ENCODE measurements at regions not wholly inside any gene's neighbourhood (a gene's known extent, or its start where the extent isn't known, plus 50 kb on each side); places are given as distances from the start of the nearest gene placed in this dataset.

DNA sequence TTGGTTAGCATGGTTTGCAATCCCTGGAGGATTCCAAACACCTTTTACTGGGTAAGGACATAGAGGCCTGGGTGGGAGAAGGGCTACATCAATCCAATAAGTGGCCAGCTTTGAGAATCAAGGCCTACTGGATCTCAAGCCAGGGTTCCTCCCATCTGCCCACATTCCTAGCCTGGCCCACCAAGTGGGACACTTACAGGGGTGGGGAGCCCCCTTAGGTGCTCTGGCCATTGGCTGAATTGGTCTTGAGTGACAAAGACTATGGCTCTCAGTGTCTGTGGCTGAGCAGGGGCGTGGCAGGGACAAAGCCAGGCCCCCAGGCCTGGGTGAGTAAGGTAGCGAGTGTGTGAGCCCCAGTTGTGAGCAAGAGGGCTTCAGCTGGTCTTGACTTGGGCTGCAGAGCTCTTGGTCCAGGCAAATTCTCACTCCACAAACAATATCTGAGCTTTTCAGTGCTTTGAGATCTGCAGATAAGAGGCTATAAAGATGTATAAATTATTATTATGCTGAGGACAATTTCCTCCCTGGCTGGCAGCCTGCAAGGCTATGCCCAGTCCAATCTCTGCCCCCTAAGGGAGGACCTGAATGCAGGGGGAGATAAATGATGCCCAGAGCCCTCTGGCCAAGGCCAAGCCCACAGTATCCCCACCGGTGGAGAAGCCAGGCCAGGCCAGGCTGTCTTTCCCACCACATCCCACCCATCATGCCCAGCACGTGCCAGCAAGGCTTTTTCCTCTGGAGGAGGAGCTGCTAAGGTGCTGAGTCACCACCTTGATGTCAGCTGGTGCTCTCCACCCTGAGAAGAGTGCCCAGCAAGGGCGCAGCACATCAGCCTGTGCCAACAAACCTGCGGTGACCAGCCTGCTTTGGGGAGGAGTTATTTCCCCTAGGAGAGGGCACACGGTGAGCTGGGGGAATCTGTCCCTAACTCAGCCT is 80.7 kb upstream of the DUSP5 start:
- DNase-seq = no peak

DNA sequence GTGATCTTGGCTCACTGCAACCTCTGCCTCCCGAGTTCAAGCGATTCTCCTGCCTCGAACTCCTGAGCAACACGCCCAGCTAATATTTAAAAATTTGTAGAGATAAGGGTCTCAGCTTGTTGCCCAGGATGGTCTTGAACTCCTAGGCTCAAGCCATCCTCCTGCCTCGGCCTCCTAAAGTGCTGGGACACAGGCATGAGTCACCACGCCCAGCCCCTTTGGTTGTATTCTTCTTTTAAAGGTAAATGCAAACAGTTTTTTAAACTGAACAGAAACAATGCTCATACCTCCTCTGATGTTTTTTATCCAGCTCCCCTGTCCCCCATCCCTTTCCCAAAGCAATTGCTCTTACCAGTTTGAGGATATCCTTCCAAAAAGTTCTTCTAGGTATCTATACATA is 79.5 kb upstream of the DUSP5 start:
- no peak for DNase-seq

DNA sequence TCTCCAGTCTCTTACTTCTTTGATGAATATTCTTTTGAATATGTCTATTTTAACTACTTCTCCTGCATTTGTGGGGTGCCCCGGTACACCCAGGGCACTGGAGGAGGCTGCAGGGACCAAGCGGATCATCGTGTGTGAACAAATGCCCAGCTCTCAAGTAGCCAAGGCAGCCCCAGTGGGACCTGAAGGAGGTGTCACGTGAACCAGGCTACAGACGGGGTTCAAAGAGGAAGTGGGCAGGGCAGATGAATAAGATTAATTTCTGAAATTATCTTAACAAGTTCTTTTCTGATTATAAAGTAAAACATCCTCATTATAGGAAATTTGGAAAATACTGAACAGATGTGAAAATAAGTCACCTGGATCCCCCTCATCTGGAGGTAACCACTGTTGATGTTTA is 78.4 kb upstream of the DUSP5 start:
- no peak for DNase-seq

DNA sequence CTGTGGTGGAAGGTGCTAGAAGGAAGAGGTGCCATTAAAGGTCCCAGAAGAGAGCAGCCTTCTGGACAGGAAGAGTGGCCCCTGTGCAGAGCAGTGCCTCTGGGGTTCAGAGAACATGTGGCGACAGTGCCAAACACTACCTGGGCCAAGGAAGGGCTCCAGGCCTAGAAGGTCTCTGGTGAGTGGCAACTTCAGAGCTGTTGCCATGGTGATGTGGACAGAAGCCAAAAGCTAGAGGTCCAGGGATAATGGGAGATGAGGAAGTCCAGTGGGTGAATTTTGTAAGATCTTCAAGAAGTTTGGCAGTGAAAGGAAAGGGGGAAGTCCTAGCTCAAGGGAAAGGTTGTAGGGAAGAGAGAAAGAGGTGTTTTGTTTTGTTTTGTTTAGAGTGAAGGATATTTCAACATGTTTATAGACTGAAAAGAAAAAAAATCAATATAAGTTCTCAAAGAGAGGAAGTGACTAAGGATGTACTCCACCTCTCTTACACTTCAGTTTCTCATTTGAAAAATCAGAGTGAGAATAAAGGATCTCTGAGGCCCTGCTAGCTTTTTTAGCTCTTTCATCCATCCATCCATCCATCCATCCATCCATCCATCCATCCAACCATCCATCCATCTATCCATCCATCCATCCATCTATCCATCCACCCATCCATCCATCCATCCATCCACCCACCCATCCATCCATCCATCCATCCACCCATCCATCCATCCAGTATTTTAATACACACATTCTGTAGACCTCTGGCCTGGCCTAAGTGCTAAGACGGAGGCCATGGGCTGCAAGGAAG is 77.1 kb upstream of the DUSP5 start:
- peak; percentile 20 for DNase-seq

DNA sequence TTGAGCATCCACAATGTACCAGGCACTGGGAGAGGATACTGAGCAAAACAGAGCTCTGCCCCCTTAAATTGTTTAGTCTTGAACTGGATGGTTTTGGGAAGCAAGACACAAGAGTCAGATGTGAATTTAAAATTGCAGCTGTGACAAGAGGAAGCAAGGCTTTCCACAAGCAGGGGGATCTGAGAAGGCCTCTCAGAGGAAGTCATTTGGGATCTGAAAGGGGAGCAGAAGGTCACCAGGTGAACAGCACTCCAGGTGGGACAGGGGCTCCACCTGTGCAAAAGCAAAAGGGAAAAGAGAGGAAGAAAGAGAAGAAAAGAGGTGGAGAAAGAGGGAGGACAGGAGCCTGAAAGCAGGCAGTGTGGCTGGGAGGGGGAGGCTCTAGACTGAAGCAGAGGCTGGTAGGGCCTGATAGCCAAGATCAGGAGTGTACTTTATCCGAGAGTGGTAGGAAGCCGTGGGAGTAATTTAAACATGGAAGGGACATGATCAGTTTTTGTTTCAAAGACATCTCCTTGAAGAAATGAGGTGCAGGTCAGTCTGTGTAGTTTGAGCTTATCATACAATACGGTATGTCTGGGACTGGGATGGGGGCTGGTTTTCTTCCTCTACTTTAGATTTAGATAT is 76.1 kb upstream of the DUSP5 start:
- DNase-seq = no peak

DNA sequence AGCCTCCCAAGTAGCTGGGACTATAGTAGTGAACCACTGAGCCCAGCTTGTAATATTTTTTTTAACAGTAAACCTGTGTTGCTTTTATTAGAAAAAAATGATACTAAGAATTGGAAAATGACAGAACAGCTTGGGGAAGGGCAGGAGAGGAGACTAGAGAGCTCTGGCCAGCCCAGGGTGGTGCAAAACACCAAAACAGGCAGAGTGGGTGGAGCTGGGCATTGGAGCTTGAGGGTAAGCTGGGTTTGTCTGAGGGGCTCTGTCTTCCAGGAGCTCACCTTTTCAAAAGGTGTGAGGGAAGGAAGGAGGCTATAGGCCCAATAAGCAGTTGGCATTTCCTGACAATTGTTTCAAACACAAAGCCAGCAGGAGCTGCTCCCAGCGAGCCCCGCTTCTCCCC is 75.2 kb upstream of the DUSP5 start:
- no peak for DNase-seq

DNA sequence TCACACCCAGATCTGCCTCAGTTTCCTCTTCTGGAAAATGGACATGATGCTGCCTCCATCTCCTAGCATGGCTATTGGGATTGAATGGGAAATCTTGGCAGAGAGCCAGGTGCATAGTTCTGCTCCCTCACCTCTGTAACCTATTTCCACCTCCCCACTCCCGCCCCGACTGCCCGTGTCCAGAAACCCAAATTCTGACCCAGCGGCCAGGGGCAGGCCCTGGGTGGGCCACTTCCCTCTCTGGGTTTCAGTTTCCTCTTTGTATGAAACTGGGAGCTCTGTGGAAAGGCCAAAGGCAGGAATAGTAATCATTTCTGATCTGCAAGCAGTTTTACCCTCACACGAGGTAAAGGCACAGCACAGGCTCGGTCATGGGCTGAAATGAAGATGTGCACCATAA is 74.1 kb upstream of the DUSP5 start:
- no peak for DNase-seq

DNA sequence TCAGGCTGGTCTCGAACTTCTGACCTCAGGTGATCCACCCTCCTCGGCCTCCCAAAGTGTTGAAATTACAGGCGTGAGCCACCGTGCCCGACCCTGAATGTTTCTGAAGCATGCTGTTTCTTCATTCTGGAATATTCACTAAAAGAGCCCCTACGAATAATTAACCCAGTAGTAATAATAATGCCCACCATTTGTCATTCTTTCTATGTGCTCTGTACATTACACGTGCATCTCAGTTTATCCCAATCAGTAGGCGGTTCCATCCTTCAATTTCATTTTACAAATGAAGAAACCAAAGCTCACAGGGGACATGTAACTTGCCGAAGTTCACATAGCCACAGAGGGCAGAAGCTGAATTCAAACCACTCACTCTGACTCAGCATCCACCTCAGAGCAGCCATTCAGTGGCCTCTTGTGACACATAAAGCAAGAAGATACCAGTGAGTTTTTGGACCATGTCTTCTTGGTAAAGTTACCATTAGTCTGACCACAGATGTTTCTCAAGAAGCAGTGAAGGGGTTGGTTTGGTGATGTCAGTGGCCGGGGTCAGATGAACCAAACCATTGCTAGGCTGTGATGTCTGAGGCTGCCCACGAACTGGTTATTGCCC is 71.9 kb upstream of the DUSP5 start:
- no peak for DNase-seq

DNA sequence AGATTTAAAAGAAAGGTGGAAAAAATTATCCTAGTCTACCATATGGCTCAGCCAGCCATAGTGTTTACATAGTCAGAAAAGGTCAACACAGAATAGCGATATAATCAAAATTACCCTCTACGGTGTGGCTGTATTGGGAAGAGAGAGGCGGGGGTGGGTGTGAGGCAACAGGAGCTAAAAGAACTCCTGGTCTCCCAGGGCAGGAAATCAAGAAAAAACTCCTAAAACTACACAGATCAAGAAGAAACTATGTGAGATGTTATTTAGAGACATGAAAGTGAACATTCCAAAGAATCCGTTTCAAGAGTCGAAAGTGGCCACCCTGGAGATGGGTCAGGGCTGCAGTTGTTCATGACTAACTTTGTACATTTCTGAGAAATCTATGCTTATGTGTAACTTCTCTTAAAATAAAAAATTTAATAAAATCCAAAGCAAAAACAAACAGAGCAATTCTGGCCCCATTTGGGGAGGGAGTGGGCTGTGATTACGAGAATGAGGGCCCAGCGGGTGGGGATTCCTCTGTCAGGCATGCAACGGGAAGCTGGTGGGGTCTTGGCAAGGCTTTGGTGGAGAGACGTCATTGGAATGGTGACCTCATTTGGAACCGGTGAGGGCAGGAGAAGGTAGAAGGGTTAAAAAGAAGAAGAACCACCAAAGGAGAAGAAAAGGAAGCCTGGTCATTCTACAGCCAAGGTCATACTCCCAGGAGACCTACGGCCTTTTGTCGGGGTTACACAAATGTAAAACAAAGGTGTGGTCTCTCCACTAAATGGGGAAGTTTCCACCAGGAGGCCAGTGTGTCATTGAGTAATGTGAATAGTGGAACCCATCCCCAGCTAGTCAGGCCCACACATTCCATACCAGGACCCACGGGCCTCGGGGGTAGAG is 71.2 kb upstream of the DUSP5 start:
- no peak for DNase-seq

DNA sequence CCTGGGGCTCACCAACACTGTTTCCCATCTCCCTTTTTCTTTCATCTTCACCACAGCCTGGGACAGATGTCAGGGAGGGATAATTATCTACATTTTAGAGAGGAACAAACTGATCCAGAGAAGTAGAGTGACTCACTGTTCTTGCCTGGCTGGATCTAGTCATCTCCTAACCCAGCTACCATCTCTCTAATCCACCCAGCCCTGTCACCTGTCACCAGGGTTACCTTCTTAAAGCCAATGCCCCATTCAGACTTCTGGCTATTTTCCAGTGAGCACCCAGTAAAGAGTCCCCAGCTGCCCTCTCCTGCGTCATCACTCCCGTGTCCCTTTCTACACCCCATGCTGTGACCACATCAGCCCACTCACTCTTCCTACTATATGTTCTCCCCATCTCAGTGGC is 68.4 kb upstream of the DUSP5 start:
- DNase-seq = no peak

DNA sequence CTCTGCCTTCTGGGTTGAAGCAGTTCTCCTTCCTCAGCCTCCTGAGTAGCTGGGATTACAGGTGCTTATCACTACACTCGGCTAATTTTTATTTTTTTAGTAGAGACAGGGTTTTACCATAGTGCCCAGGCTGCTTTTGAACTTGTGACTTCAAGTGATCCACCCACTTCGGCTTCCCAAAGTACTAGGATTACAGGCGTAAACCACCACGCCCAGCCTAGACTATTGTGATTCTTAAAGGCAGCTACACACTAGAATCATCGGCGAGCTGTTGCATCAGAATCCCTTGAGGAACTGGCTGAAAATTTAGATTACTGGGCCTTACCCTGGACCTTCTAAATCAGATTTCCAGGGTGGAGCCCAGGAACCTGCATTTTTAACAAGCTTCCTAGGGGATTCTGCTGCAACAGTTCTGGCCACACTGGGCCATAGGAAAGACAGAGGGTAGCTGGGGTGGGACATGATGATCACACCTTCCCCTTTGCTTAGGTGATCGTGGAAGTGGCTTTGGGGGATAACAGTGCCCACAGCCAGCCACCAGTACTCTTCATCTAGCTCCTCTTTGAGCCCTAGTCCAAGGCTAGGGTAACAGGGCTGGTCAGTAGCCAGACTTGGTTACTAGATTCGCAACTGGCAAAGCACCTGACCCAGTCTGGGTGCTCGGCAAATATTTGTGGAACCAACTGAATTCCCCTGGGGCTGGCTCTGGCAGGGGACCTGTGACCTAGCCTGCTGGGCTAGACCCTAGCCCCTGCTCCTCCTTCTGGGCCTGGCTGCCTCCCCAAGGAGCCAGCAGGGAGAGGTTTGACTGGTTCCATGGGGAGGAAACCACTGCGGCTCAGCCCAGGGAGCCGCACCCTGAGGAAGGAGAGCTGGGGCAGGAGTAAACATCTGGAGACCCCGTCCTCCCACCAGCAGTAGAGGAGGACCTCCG is 67.1 kb upstream of the DUSP5 start:
- no peak for DNase-seq

DNA sequence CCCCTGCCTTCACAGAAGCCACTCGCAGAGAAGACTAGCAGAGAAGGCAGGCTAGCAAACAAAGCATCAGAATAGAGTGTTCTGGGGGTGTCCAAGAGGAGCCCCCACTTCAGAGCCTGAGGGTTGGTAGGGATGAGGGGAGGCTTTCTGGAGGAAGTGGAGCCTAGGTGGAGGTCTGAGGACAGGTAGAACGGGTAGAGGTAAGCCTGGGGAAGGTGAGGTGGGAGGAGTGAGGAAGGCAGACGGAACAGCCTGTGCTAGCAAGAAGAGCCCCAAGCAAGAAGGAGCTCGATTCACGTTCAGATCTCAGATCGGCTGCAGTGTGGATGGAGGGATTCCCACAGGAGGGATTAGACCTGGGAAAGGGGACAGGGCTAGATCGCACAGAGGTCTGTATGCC is 66.0 kb upstream of the DUSP5 start:
- no peak for DNase-seq

DNA sequence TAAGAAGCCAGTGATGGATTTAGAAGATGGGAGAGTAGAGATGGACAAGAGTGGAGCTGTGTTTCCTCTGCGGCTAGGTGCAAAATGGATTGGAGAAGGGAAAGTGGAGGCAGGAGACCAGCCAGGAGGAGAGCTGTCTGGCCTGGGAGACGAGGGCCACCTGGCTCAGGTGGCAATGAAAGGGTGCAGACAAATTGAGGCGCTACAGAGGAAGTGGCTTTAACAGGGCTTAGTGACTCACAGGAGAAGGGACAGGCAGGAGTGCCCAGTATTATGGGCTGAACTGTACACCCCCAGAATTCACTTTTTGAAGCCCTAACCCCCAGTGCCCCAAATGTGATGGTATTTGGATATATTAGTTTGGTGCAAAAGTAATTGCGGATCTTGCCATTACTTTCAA is 65.6 kb upstream of the DUSP5 start:
- DNase-seq = no peak

DNA sequence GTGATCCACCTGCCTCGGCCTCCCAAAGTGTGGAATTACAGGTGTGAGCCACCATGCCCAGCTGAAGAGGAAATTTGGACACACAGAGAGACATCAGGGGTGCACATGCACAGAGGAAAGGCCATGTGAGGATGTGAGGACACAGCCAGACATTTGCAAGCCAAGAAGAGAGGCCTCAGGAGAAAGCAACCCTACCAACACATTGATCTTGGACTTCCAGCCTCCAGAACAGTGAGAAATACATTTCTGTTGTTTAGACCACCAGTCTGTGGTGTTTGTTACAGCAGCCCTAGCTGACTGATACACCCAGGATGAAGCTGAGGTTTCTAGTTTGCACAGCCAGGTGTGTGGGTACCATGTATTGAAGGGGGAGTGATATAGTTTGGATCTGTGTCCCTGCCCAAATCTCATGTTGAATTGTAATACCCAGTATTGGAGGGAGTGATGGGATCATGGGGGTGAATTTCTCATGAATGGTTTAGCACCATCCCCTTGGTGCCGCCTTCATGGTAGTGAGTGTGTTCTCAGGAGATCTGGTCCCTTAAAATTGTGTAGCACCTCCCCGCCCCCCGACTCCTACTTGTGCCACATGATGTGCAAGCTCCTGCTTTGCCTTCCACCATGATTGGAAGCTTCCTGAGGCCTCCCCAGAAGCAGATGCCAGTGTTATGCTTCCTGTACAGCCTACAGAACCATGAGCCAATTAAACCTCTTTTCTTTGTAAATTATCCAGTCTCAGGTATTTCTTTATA is 64.7 kb upstream of the DUSP5 start:
- no peak for DNase-seq

DNA sequence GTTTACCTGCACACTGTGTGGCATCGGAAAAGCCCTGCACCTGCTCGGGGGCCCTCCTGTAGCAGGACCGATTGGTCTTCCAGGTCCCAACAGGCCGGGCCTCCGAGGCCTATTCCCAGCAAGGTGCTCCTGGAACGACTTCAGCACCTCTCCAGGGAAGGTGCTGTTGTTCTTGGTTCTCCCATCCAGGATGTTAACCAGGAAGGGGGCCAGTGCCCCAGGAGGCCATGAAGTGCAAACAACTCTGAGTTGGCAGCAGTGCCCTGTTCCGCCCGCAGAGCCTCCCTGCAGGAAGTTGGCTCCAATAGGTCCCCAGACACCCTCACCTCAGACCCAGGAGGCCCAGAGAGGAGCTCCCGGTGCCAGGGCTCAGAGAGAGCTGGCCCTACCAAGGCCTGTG is 64.0 kb upstream of the DUSP5 start:
- no peak for DNase-seq

DNA sequence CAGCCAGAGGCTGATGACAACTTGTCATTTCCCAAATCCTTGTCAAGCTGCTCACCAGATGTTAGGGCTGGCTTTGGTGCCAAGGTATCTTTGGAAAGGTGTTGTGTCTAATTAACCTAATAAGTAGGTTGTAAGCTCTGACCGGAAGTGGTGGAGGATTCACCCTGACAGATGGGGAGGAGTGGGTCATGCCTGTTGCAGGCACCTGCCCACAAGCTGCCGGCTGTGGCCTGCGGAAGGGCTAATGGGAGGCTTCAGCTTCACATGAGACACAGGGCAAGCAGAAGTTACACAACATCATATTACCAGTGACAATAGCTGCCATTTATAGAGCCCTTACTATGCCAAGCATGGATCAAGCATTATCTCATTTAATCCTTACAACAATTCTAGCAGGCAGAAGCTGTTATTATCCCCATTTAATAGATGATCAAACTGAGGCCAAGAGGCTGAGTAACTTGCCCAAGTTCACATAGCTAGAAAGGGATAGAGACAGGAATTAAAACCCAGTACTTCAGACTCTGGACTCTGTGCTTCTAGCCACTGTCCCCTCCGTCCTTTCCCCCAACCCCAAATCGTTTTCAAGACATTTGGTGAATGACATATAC is 63.1 kb upstream of the DUSP5 start:
- no peak for DNase-seq

DNA sequence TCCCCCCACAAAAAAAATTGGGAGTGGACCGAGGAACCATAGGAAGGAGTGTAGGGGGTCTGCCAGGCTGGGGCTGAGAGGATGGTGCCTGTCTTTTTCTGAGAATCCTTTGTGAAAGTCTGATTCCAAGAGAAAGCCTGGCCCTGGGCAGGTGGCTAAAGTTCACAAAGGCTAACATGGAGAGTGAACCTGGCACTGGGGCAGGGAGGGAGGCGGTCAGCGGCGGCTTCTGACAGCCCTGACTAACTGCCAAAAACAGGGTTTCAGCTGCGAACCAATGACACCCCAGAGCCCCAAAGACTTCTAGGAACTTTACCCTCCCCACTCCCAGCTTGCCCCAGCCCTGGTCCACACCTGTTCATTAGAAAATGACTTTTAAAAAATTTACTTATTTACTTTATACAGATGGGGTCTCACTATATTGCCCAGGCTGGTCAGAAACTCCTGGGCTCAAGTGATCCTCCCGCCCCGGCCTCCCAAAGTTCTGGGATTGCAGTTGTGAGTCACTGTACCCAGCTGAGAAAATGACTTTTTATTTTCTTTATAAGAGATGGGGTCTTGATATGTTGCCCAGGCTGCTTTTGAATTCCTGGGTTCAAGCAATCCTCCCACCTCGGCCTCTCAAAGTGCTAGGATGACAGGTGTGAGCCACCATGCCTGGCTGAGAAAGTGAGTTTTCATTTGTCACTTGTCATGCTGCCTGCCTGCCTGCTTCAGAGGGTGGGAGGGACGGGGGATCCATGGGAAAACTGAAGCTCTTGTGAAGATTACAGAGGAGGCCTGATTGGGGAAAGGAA is 61.0 kb upstream of the DUSP5 start:
- no peak for DNase-seq

DNA sequence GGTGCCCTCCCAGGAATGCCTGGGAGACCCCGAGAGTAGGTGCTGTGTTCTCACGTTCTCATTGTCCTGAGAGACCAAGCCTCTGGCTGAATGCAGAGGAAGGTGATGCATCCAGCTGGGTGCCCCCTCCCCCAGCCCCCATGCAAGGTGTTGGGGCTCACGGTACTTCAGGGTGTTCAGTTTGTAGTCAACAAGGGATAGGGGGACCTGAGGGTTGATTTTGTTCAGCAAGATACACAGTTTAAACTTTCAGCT is 60.4 kb upstream of the DUSP5 start:
- DNase-seq = no peak

DNA sequence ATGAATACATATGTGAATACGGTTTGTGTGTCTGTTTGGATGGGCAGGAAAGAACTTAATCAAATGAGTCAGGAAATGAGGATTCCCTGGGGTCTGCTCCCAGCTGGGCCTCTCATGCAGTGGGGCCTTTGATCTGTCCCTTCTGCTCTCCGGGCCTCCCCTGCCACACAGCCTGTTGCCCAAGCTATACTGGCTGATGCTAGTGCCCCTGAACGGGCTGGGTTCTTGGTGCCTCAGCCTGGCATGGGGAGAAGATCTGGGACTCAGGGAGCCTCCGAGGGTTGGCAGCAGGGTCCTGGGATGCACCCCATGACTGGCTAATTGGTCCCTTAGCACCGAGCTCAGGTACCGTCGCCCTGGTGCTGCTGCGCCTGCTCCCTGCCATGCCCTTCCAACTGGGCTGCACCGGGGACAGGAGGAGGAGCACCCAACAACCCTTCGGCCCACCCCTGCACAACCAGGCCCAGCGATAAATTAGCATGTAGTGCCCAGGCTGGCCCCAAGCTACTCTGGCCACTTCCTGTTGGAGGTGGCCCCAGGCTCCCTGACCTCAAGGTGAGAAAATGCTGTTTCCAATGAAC is 59.9 kb upstream of the DUSP5 start:
- DNase-seq = no peak
